ENCODE measurements at regions not wholly inside any gene's neighbourhood (a gene's known extent, or its start where the extent isn't known, plus 50 kb on each side); places are given as distances from the start of the nearest gene placed in this dataset.

- 73 to 85% methylated on average over 10 of the region's 10 CpGs for WGBS, 2 donors
- Histone ChIP-seq H3K27ac (no peak overlapping the region), H3K4me3 (no peak overlapping the region), H3K36me3 (no peaks in the 10 kb centered on the region), H3K27me3 (peaks cover 0 to 6% (median 0%) of the 10 kb centered on the region in 7 donors), H3K9me3 (peaks cover 0 to 36% (median 11%) of the 10 kb centered on the region in 11 donors), H3K4me1 (no peaks in the 10 kb centered on the region)
- ATAC-seq (no peak), DNase-seq (no peak)
- TF ChIP-seq CTCF (IDR thresholded peaks at IDR 0.05), result no peak
- intact Hi-C loops (cut with DNase I), result no loop called here
Observed at GRCh38 chr5:57094753-57095683, 78.8 kb upstream of the GPBP1 start.

- TF ChIP-seq CTCF (IDR thresholded peaks at IDR 0.05), result no peak
- H3K27me3 ChIP-seq, result peaks cover 0 to 3% (median 0%) of the 10 kb centered on the region in 7 donors
- peaks cover 0 to 40% (median 11%) of the 10 kb centered on the region in 11 donors for H3K9me3 ChIP-seq
- 92 to 93% methylated on average over 8 of the region's 8 CpGs for WGBS, 2 donors
- H3K4me3 ChIP-seq, result no peak overlapping the region
- DNase-seq (no peak), ATAC-seq (no peak)
- H3K27ac ChIP-seq, result no peak overlapping the region
- no peaks in the 10 kb centered on the region for H3K4me1 ChIP-seq
- intact Hi-C loops (cut with DNase I), result no loop called here
- H3K36me3 ChIP-seq, result no peaks in the 10 kb centered on the region
Observed at GRCh38 chr5:57097526-57097925, 76.3 kb upstream of the GPBP1 start.

- no peak for ATAC-seq
- peaks cover 0 to 27% (median 0%) of the 10 kb centered on the region in 11 donors for H3K9me3 ChIP-seq
- no peaks in the 10 kb centered on the region for H3K4me1 ChIP-seq
- peaks cover 0 to 4% (median 0%) of the 10 kb centered on the region in 7 donors for H3K27me3 ChIP-seq
- no peaks in the 10 kb centered on the region for H3K36me3 ChIP-seq
- 80 to 81% methylated on average over 8 of the region's 8 CpGs for WGBS, 2 donors
- no peak overlapping the region for H3K27ac ChIP-seq
- H3K4me3 ChIP-seq, result no peak overlapping the region
- TF ChIP-seq CTCF (IDR thresholded peaks at IDR 0.05), result no peak
- no peak for DNase-seq
- intact Hi-C loops (cut with DNase I), result no loop called here
Observed at GRCh38 chr5:57102189-57102904, 71.5 kb upstream of the GPBP1 start.

GRCh38 chr5:57102905-57103255, 71.0 kb upstream of the GPBP1 start:
- no peaks in the 10 kb centered on the region for H3K36me3 ChIP-seq
- H3K4me1 ChIP-seq, result no peaks in the 10 kb centered on the region
- peaks cover 0 to 21% (median 0%) of the 10 kb centered on the region in 11 donors for H3K9me3 ChIP-seq
- H3K4me3 ChIP-seq, result no peak overlapping the region
- no peak for DNase-seq
- intact Hi-C loops (cut with DNase I), result no loop called here
- no peak for ATAC-seq
- no peak overlapping the region for H3K27ac ChIP-seq
- no peak for TF ChIP-seq CTCF (IDR thresholded peaks at IDR 0.05)
- peaks cover 0 to 4% (median 0%) of the 10 kb centered on the region in 7 donors for H3K27me3 ChIP-seq

Measured in heart right ventricle (tissue), 16 donors.